HL-60 (cell line): ENCODE measurements at regions not wholly inside any gene's neighbourhood (a gene's known extent, or its start where the extent isn't known, plus 50 kb on each side); places are given as distances from the start of the nearest gene placed in this dataset.
"Not testable (repeated sequence)": the region's sequence is repeated elsewhere in the genome, so short reads cannot be mapped to it uniquely, and the experiment has no call there.

Experiments
- DNase-seq, 2 experiments: peaks; one replicate each; pipeline ENCODE4 v3.0.0-alpha.2; 2010 to 2020; ENCODE audit warnings: low read depth in 1 of 2, low spot score in 1 of 2
- H3K27ac ChIP-seq: fragments of 250-450 bp; sonication (Bioruptor Pico); replicated peaks from 2 replicates; pipeline ENCODE4 v1.5.1; 2020; ENCODE audit warnings: mild to moderate bottlenecking, moderate library complexity
- H3K27me3 ChIP-seq: fragments of 250-450 bp; sonication (Bioruptor Pico); 2 replicates; pipeline ENCODE4 v1.5.1; 2021; ENCODE audit warnings: mild to moderate bottlenecking, moderate library complexity; ENCODE audit not compliant: insufficient read depth, poor library complexity, severe bottlenecking
- H3K4me3 ChIP-seq: replicated peaks from 2 replicates; pipeline ENCODE4 v1.5.1; 2011; ENCODE audit warnings: mild to moderate bottlenecking, control low read depth, low read length; ENCODE audit not compliant: insufficient read depth
- CTCF ChIP-seq: IDR thresholded peaks from one replicate; pipeline ENCODE4 v1.5.1; 2011; ENCODE audit warnings: low read length, control low read depth, inconsistent platforms; ENCODE audit not compliant: insufficient read depth
- GABPA ChIP-seq: IDR thresholded peaks from 2 replicates; pipeline ENCODE4 v1.6.1; 2012; ENCODE audit warnings: low read depth
- POLR2AphosphoS5 ChIP-seq: IDR thresholded peaks from 2 replicates; pipeline ENCODE4 v1.6.1; 2012; ENCODE audit warnings: low read depth
- SPI1 ChIP-seq: IDR thresholded peaks from 2 replicates; pipeline ENCODE4 v1.6.1; 2012; ENCODE audit warnings: low read depth, mild to moderate bottlenecking, borderline replicate concordance
- TF ChIP-seq, protein P1 (sequence below): IDR thresholded peaks from 2 replicates; pipeline ENCODE4 v1.6.1; 2012; ENCODE audit warnings: low read depth; ENCODE audit not compliant: insufficient replicate concordance

DNA sequence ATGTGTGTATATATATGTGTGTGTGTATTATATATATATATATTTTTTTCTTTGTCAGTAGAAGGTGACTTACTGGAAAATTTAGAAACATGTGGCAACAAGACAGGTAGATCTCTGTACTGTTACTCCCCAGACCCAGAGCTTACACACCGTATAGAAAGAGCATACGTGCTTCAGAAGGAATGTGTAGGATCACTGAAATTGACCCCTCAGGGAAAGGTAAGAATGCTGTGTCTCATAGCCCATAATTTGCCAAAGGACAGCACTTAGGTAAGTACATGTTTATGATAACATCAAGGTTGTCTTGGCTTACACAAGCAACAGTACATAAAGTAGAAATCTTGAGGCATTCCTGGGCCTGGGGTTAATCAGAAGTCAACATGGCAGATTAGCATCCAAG is 54.2 kb upstream of the PDE3B start:
- Histone ChIP-seq H3K4me3 (no peak overlapping the region), H3K27me3 (no peaks in the 10 kb centered on the region), H3K27ac (no peak overlapping the region)
- TF ChIP-seq, protein P1, sequence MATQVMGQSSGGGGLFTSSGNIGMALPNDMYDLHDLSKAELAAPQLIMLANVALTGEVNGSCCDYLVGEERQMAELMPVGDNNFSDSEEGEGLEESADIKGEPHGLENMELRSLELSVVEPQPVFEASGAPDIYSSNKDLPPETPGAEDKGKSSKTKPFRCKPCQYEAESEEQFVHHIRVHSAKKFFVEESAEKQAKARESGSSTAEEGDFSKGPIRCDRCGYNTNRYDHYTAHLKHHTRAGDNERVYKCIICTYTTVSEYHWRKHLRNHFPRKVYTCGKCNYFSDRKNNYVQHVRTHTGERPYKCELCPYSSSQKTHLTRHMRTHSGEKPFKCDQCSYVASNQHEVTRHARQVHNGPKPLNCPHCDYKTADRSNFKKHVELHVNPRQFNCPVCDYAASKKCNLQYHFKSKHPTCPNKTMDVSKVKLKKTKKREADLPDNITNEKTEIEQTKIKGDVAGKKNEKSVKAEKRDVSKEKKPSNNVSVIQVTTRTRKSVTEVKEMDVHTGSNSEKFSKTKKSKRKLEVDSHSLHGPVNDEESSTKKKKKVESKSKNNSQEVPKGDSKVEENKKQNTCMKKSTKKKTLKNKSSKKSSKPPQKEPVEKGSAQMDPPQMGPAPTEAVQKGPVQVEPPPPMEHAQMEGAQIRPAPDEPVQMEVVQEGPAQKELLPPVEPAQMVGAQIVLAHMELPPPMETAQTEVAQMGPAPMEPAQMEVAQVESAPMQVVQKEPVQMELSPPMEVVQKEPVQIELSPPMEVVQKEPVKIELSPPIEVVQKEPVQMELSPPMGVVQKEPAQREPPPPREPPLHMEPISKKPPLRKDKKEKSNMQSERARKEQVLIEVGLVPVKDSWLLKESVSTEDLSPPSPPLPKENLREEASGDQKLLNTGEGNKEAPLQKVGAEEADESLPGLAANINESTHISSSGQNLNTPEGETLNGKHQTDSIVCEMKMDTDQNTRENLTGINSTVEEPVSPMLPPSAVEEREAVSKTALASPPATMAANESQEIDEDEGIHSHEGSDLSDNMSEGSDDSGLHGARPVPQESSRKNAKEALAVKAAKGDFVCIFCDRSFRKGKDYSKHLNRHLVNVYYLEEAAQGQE: no peak
- TF ChIP-seq SPI1 (no peak), CTCF (no peak)
- no peak for DNase-seq

GRCh38 chr11:14591046-14591445 is 52.6 kb upstream of the PDE3B start:
- DNase-seq, H3K4me3 ChIP-seq, H3K27ac ChIP-seq, H3K27me3 ChIP-seq: not testable (repeated sequence)

DNA sequence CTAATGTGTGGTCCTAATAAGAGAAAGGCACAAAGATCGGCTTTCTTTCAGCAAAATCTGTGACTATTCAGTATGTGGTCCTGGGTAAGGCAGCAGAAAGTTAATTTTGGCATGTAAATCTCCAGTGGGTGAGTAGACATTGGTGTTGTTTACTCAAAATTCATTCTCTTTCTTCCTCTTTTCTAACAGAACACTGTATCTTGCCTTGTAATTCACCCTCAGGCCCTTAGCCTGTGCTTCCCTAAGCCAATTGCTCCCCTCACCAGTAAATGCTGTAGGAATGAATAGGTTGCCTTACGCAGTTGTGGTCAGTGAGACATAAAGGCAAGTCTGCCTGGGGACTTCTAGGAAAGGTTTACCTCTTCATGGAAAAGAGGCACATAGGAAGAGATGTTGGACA is 49.9 kb upstream of the PDE3B start:
- no peak overlapping the region for H3K4me3 ChIP-seq
- TF ChIP-seq, protein P1: no peak
- TF ChIP-seq GABPA (no peak), POLR2AphosphoS5 (no peak), CTCF (no peak), SPI1 (no peak)

More for the DNA sequence above, 49.9 kb upstream of the PDE3B start:
- DNase-seq: no peak
- no peaks in the 10 kb centered on the region for H3K27me3 ChIP-seq
- no peak overlapping the region for H3K27ac ChIP-seq
